H9 (cell line): ENCODE measurements at regions not wholly inside any gene's neighbourhood (a gene's known extent, or its start where the extent isn't known, plus 50 kb on each side); places are given as distances from the start of the nearest gene placed in this dataset.

Experiments used
- DNase-seq: peaks from one replicate; pipeline ENCODE4 v3.0.0-alpha.2; 2017
- H2AFZ ChIP-seq: one replicate; pipeline ENCODE4 v1.6.1; 2013; ENCODE audit warnings: mild to moderate bottlenecking, low read length, control low read depth, moderate library complexity
- H2AK5ac ChIP-seq: 2 replicates; pipeline ENCODE4 v1.6.1; 2013; ENCODE audit warnings: low read length, control low read depth, mixed read lengths; ENCODE audit not compliant: insufficient read length
- H2BK120ac ChIP-seq: one replicate; pipeline ENCODE4 v1.6.1; 2013; ENCODE audit warnings: low read depth, mild to moderate bottlenecking, low read length, control low read depth, inconsistent platforms; ENCODE audit not compliant: poor library complexity, severe bottlenecking
- H2BK12ac ChIP-seq: 2 replicates; pipeline ENCODE4 v1.6.1; 2013; ENCODE audit warnings: low read length, control low read depth, mixed read lengths, low read depth; ENCODE audit not compliant: insufficient read length
- H2BK15ac ChIP-seq: 2 replicates; pipeline ENCODE4 v1.6.1; 2013; ENCODE audit warnings: low read depth, low read length, control low read depth
- H2BK20ac ChIP-seq: one replicate; pipeline ENCODE4 v1.6.1; 2013; ENCODE audit warnings: low read depth, mild to moderate bottlenecking, low read length, control low read depth, inconsistent platforms; ENCODE audit not compliant: poor library complexity, severe bottlenecking
- H2BK5ac ChIP-seq: 2 replicates; pipeline ENCODE4 v1.6.1; 2013; ENCODE audit warnings: low read length, control low read depth, mixed read lengths; ENCODE audit not compliant: insufficient read length
- H3K14ac ChIP-seq: 2 replicates; pipeline ENCODE4 v1.6.1; 2013; ENCODE audit warnings: low read length, control low read depth; ENCODE audit not compliant: insufficient read depth
- H3K18ac ChIP-seq: 2 replicates; pipeline ENCODE4 v1.6.1; 2013; ENCODE audit warnings: low read depth, mild to moderate bottlenecking, mixed read lengths, low read length, control low read depth; ENCODE audit not compliant: insufficient read length
- H3K23ac ChIP-seq: 2 replicates; pipeline ENCODE4 v1.6.1; 2013; ENCODE audit warnings: low read length, control low read depth, mixed read lengths, low read depth; ENCODE audit not compliant: insufficient read length
- H3K23me2 ChIP-seq: 2 replicates; pipeline ENCODE4 v1.6.1; 2013; ENCODE audit warnings: low read depth, mild to moderate bottlenecking, mixed read lengths, low read length, control low read depth; ENCODE audit not compliant: insufficient read length, poor library complexity, severe bottlenecking
- H3K27ac ChIP-seq: 2 replicates; pipeline ENCODE4 v1.5.1; 2013; ENCODE audit warnings: low read length, control low read depth, mixed read lengths, low read depth; ENCODE audit not compliant: insufficient read length
- H3K27me3 ChIP-seq: 2 replicates; pipeline ENCODE4 v1.6.1; 2013; ENCODE audit warnings: low read length, control low read depth, inconsistent platforms; ENCODE audit not compliant: insufficient read depth
- H3K4ac ChIP-seq: 2 replicates; pipeline ENCODE4 v1.6.1; 2013; ENCODE audit warnings: low read depth, mild to moderate bottlenecking, control low read depth, inconsistent platforms, low read length, moderate library complexity
- H3K4me1 ChIP-seq: 2 replicates; pipeline ENCODE4 v1.6.1; 2013; ENCODE audit warnings: low read length, control low read depth, inconsistent platforms; ENCODE audit not compliant: insufficient read depth
- H3K4me2 ChIP-seq: 2 replicates; pipeline ENCODE4 v1.6.1; 2013; ENCODE audit warnings: low read length, control low read depth, mixed read lengths; ENCODE audit not compliant: insufficient read length, insufficient read depth
- H3K56ac ChIP-seq: 2 replicates; pipeline ENCODE4 v1.6.1; 2013; ENCODE audit warnings: low read depth, mild to moderate bottlenecking, mixed read lengths, low read length, control low read depth; ENCODE audit not compliant: insufficient read length
- H3K79me1 ChIP-seq: 2 replicates; pipeline ENCODE4 v1.6.1; 2013; ENCODE audit warnings: low read depth, mild to moderate bottlenecking, moderate library complexity, low read length, control low read depth, inconsistent platforms; ENCODE audit not compliant: insufficient read depth, poor library complexity, severe bottlenecking
- H3K79me2 ChIP-seq: 2 replicates; pipeline ENCODE4 v1.6.1; 2013; ENCODE audit warnings: low read length, control low read depth, inconsistent platforms; ENCODE audit not compliant: insufficient read depth
- H3K9ac ChIP-seq: 2 replicates; pipeline ENCODE4 v1.6.1; 2013; ENCODE audit warnings: low read length, control low read depth, mixed read lengths; ENCODE audit not compliant: insufficient read length; ENCODE audit errors: extremely low read depth
- H3K9me3 ChIP-seq: one replicate; pipeline ENCODE4 v1.6.1; 2013; ENCODE audit warnings: low read depth, low read length, inconsistent platforms; ENCODE audit not compliant: control insufficient read depth
- H3T11ph ChIP-seq: one replicate; pipeline ENCODE4 v1.6.1; 2013; ENCODE audit warnings: mild to moderate bottlenecking, low read length, control low read depth, inconsistent platforms
- H4K20me1 ChIP-seq: one replicate; pipeline ENCODE4 v1.6.1; 2013; ENCODE audit not compliant: control insufficient read depth, insufficient read length, insufficient read depth
- H4K5ac ChIP-seq: 2 replicates; pipeline ENCODE4 v1.6.1; 2013; ENCODE audit warnings: low read depth, mild to moderate bottlenecking, mixed read lengths, low read length, control low read depth; ENCODE audit not compliant: insufficient read length
- H4K8ac ChIP-seq: replicated peaks from 2 replicates; pipeline ENCODE4 v1.6.1; 2013; ENCODE audit warnings: low read length, control low read depth, mixed read lengths, low read depth; ENCODE audit not compliant: insufficient read length
- H4K91ac ChIP-seq: 2 replicates; pipeline ENCODE4 v1.6.1; 2013; ENCODE audit warnings: low read depth, mild to moderate bottlenecking, moderate library complexity, mixed read lengths, low read length, control low read depth; ENCODE audit not compliant: insufficient read length
- H3K27ac Mint-ChIP-seq, 3 experiments: 2 replicates in 2 of 3; 3 replicates in 1 of 3; pipeline ENCODE4 v1.8.0; 2020 to 2021; ENCODE audit warnings: mixed read lengths in 3 of 3, mild to moderate bottlenecking in 1 of 3, moderate library complexity in 1 of 3
- H3K27me3 Mint-ChIP-seq: 2 replicates; pipeline ENCODE4 v1.8.0; 2021; ENCODE audit warnings: low read depth, mild to moderate bottlenecking, moderate library complexity, mixed read lengths
- H3K36me3 Mint-ChIP-seq, 3 experiments: 2 replicates in 2 of 3; 3 replicates in 1 of 3; pipeline ENCODE4 v1.8.0; 2020 to 2021; ENCODE audit warnings: low read depth in 3 of 3, mixed read lengths in 3 of 3; ENCODE audit not compliant: insufficient read depth in 1 of 3
- H3K4me1 Mint-ChIP-seq, 2 experiments: 2 replicates each; pipeline ENCODE4 v1.8.0; 2020; ENCODE audit warnings: mixed read lengths in 2 of 2
- H3K4me3 Mint-ChIP-seq, 2 experiments: 2 replicates in 1 of 2; 3 replicates in 1 of 2; pipeline ENCODE4 v1.8.0; 2020 to 2021; ENCODE audit warnings: mild to moderate bottlenecking in 2 of 2, mixed read lengths in 2 of 2, moderate library complexity in 1 of 2
- H3K9me3 Mint-ChIP-seq, 2 experiments: 2 replicates in 1 of 2; 3 replicates in 1 of 2; pipeline ENCODE4 v1.8.0; 2020; ENCODE audit warnings: mild to moderate bottlenecking in 2 of 2, mixed read lengths in 2 of 2, moderate library complexity in 1 of 2
- CTCF ChIP-seq: fragments of 200-600 bp; sonication (generic); conservative IDR thresholded peaks from 3 replicates; pipeline ENCODE4 v1.8.0; 2021; ENCODE audit warnings: antibody characterized with exemption, mild to moderate bottlenecking
- WGBS: extraction: QIAGEN DNeasy Blood & Tissue Kit; methylation state at CpG from one replicate; pipeline ENCODE4 v1.1.7; 2013; ENCODE audit warnings: missing lambda C conversion rate, low lambda C conversion rate, mixed read lengths; ENCODE audit not compliant: insufficient read length; ENCODE audit errors: extremely low coverage; 5-methylcytosine and 5-hydroxymethylcytosine counted together

GRCh38 chr17:54259476-54259875 lies 436.7 kb downstream of the KIF2B start:
- Histone ChIP-seq H2BK15ac (no peak overlapping the region), H3K27ac (no peak overlapping the region), H3K14ac (no peak overlapping the region), H3K4me2 (no peak overlapping the region), H2BK12ac (no peak overlapping the region), H2BK5ac (no peak overlapping the region), H4K91ac (no peak overlapping the region), H3K23ac (no peak overlapping the region), H3K79me1 (no peaks in the 10 kb centered on the region), H3K23me2 (no peaks in the 10 kb centered on the region), H3K18ac (no peak overlapping the region), H3K27me3 (no peaks in the 10 kb centered on the region), H2AFZ (no peak overlapping the region), H3K4ac (no peak overlapping the region), H4K20me1 (no peaks in the 10 kb centered on the region), H4K8ac (no peak overlapping the region), H3K4me1 (no peaks in the 10 kb centered on the region; the same call in 1 of the 2 replicates), H2BK20ac (no peak overlapping the region), H3K56ac (no peak overlapping the region), H3K9ac (no peak overlapping the region), H3K9me3 (no peaks in the 10 kb centered on the region), H4K5ac (no peak overlapping the region), H2BK120ac (no peak overlapping the region), H3K79me2 (no peaks in the 10 kb centered on the region), H2AK5ac (no peak overlapping the region), H3T11ph (no peak overlapping the region)
- Mint-ChIP-seq H3K9me3 (peaks cover 16 to 23% of the 10 kb centered on the region in 2 experiments), H3K36me3 (peaks cover 20 to 32% (median 24%) of the 10 kb centered on the region in 3 experiments), H3K27me3 (no peaks in the 10 kb centered on the region; the same call in 1 of the 2 replicates), H3K4me1 (peaks cover 32 to 40% of the 10 kb centered on the region in 2 experiments), H3K4me3 (no peak overlapping the region), H3K27ac (no peak overlapping the region)
- no peak for TF ChIP-seq CTCF
- DNase-seq = no peak
- WGBS = no CpG with 5 or more reads among the region's 4 CpGs
